ENCODE measurements at regions not wholly inside any gene's neighbourhood (a gene's known extent, or its start where the extent isn't known, plus 50 kb on each side); places are given as distances from the start of the nearest gene placed in this dataset.
"Not testable (repeated sequence)": the region's sequence is repeated elsewhere in the genome, so short reads cannot be mapped to it uniquely, and the experiment has no call there.

GRCh38 chr2:84127812-84128211 lies 331.3 kb downstream of the SUCLG1 start:
- TF ChIP-seq EZH2phosphoT487 (IDR thresholded peaks at IDR 0.05; ENCODE audit: borderline replicate concordance, low read length); EZH2 (IDR thresholded peaks at IDR 0.05; ENCODE audit: low read length, unreplicated experiment): not testable (repeated sequence)
- TF ChIP-seq, protein P1, sequence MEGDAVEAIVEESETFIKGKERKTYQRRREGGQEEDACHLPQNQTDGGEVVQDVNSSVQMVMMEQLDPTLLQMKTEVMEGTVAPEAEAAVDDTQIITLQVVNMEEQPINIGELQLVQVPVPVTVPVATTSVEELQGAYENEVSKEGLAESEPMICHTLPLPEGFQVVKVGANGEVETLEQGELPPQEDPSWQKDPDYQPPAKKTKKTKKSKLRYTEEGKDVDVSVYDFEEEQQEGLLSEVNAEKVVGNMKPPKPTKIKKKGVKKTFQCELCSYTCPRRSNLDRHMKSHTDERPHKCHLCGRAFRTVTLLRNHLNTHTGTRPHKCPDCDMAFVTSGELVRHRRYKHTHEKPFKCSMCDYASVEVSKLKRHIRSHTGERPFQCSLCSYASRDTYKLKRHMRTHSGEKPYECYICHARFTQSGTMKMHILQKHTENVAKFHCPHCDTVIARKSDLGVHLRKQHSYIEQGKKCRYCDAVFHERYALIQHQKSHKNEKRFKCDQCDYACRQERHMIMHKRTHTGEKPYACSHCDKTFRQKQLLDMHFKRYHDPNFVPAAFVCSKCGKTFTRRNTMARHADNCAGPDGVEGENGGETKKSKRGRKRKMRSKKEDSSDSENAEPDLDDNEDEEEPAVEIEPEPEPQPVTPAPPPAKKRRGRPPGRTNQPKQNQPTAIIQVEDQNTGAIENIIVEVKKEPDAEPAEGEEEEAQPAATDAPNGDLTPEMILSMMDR (conservative IDR thresholded peaks at IDR 0.05; ENCODE audit: low read depth, low read length) = not testable (repeated sequence)
